ENCODE measurements at regions not wholly inside any gene's neighbourhood (a gene's known extent, or its start where the extent isn't known, plus 50 kb on each side); places are given as distances from the start of the nearest gene placed in this dataset.

DNA sequence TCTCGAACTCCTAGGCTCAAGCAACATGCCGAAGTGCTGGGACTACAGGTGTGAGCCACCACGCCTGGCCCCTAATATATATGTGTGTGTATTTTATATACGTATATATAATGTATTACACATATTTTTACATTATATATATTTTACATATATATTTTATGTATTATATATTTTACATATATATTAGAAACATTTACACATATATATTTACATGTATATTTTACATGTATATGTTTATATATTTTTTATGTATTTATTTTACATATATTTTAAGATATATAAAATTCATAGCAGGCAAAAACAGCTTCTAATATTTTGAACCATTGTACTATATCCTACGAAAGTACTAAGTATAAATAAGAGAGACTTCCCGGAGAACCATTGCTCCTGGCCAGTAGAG, 455.1 kb downstream of the XYLT1 start:
- WGBS, 2 experiments (ENCODE audit: extremely low coverage in 2 of 2, insufficient read length in 1 of 2): no CpG with 5 or more reads among the region's 6 CpGs
- H3K36me3 ChIP-seq (ENCODE audit: control insufficient read depth, insufficient read depth, low read length): no peaks in the 10 kb centered on the region
- dilution Hi-C loops (cut with HindIII; ENCODE audit: low sequenced_read_pairs, unreplicated experiment): no loop called here

More for the DNA sequence above, 455.1 kb downstream of the XYLT1 start:
- H3K27me3 ChIP-seq (ENCODE audit: control insufficient read depth, insufficient read depth, low read length): no peaks in the 10 kb centered on the region
- H3K4me1 ChIP-seq (ENCODE audit: control insufficient read depth, insufficient read depth, low read length): no peaks in the 10 kb centered on the region
- no peak overlapping the region for H3K14ac ChIP-seq (replicated peaks; ENCODE audit: low read depth, low read length)
- H3K9me1 ChIP-seq (ENCODE audit: insufficient read depth, low read length): no peaks in the 10 kb centered on the region
- no peak overlapping the region for H3K4ac ChIP-seq (ENCODE audit: low read depth, low read length)
- ATAC-seq (ENCODE audit: low read depth) (no peak), DNase-seq (no peak)
- intact Hi-C loops (cut with micrococcal nuclease) (no loop called here), in situ Hi-C loops (cut with MboI; ENCODE audit: low sequenced_read_pairs) (no loop called here)
- no peaks in the 10 kb centered on the region for H4K20me1 ChIP-seq (ENCODE audit: insufficient read depth, low read length)
- H4K91ac ChIP-seq (ENCODE audit: insufficient read depth, low read depth, low read length): no peak overlapping the region
- H2AK9ac ChIP-seq (replicated peaks; ENCODE audit: low read depth, low read length, poor library complexity): no peak overlapping the region
- no peak for TF ChIP-seq USF2 (IDR thresholded peaks at IDR 0.05; ENCODE audit: low read depth, low read length)
- H2BK120ac ChIP-seq (ENCODE audit: low read depth, low read length): no peak overlapping the region
- no peak overlapping the region for H2BK15ac ChIP-seq (ENCODE audit: low read depth, low read length)
- H3K4me2 ChIP-seq (ENCODE audit: low read depth, low read length): no peak overlapping the region
- no peak overlapping the region for H3K4me3 ChIP-seq (ENCODE audit: insufficient read depth, low read depth, low read length)
- H3K18ac ChIP-seq (ENCODE audit: low read depth, low read length): no peak overlapping the region
- no peak overlapping the region for H2AFZ ChIP-seq (replicated peaks; ENCODE audit: low read length, poor library complexity)
- no peak overlapping the region for H3K56ac ChIP-seq (ENCODE audit: extremely low read depth, insufficient read depth, low read length)
- H2BK5ac ChIP-seq (ENCODE audit: low read depth, low read length, poor library complexity, severe bottlenecking): no peak overlapping the region
- H3K9me3 ChIP-seq (ENCODE audit: control insufficient read depth, insufficient read depth, low read length): peaks cover 2% of the 10 kb centered on the region; the same call in 1 of the 2 replicates
- CTCF ChIA-PET: interaction anchor here (1.0 kb wide), 1 partner anchor 16 kb away, joined by 5 read pairs; no protein-coding TSS in a partner anchor
- no peak overlapping the region for H3K9ac ChIP-seq (ENCODE audit: low read depth, low read length)
- no peak overlapping the region for H3K27ac ChIP-seq (ENCODE audit: insufficient read depth, low read length)
- POLR2A ChIA-PET (ENCODE audit: unreplicated experiment): no interaction called here
- H3K23ac ChIP-seq (ENCODE audit: low read depth, low read length): no peak overlapping the region
- H4K8ac ChIP-seq (ENCODE audit: low read depth in 2 of 2, low read length in 2 of 2): no peak overlapping the region
- H2AK5ac ChIP-seq (ENCODE audit: low read depth, low read length): no peak overlapping the region
- no peak overlapping the region for H4K5ac ChIP-seq (ENCODE audit: low read depth, low read length)
- no TSS peak for BruUV-seq (replicated peaks)
- no peaks in the 10 kb centered on the region for H3K79me1 ChIP-seq (ENCODE audit: low read depth in 1 of 2, low read length in 2 of 2)
- no peak overlapping the region for H2BK20ac ChIP-seq (ENCODE audit: low read depth, low read length)
